ENCODE measurements at regions not wholly inside any gene's neighbourhood (a gene's known extent, or its start where the extent isn't known, plus 50 kb on each side); places are given as distances from the start of the nearest gene placed in this dataset.

- TF ChIP-seq DEAF1 (CRISPR knock-in tag; IDR thresholded peaks at IDR 0.05) (peak; percentile 54; the same call in 1 of the 2 replicates), POLR2B (IDR thresholded peaks at IDR 0.05; ENCODE audit: low read depth, partially characterized antibody) (no peak), KAT7 (CRISPR knock-in tag; IDR thresholded peaks at IDR 0.05; ENCODE audit: borderline replicate concordance) (no peak), ZNF512 (tag; IDR thresholded peaks at IDR 0.05) (no peak), TGIF2 (CRISPR knock-in tag; IDR thresholded peaks at IDR 0.05) (no peak), SUPT5H (IDR thresholded peaks at IDR 0.05) (no peak), MTA1 (IDR thresholded peaks at IDR 0.05; ENCODE audit: borderline replicate concordance) (no peak), MYNN (IDR thresholded peaks at IDR 0.05) (peak; percentile 56; the same call in 1 of the 2 replicates), MYNN (CRISPR knock-in tag; IDR thresholded peaks at IDR 0.05) (no peak), NKRF (IDR thresholded peaks at IDR 0.05; ENCODE audit: borderline replicate concordance) (no peak), ARID1B (IDR thresholded peaks at IDR 0.05) (no peak), FOXA1 (IDR thresholded peaks at IDR 0.05; ENCODE audit: borderline replicate concordance) (no peak), ZBED1 (IDR thresholded peaks at IDR 0.05) (no peak), NCOA1 (IDR thresholded peaks at IDR 0.05; ENCODE audit: low read depth) (no peak), ZBTB2 (IDR thresholded peaks at IDR 0.05) (no peak), DDX20 (tag; IDR thresholded peaks at IDR 0.05; ENCODE audit: low read depth) (no peak), FOXK2 (conservative IDR thresholded peaks at IDR 0.05 in 1 of 2, IDR thresholded peaks at IDR 0.05 in 1 of 2; ENCODE audit: low read depth in 2 of 2) (peak; percentile 26 to 68; a peak in 1 of 4 replicates), HLTF (IDR thresholded peaks at IDR 0.05) (no peak), TSC22D4 (tag; IDR thresholded peaks at IDR 0.05) (no peak), RBM14 (IDR thresholded peaks at IDR 0.05; ENCODE audit: borderline replicate concordance, insufficient read depth, low read depth, low read length) (no peak), ZEB2 (IDR thresholded peaks at IDR 0.05) (no peak), ATF3 (IDR thresholded peaks at IDR 0.05) (no peak), ATF3 (CRISPR knock-in tag; conservative IDR thresholded peaks at IDR 0.05) (no peak), ZNF133 (CRISPR knock-in tag; IDR thresholded peaks at IDR 0.05) (no peak)
These were observed 137.7 kb downstream of the PRELID2 start (continued) for GRCh38 chr5:145697251-145697990.

Measured in K562 (cell line).